Muscle of arm (tissue), 1 donor: ENCODE measurements at regions not wholly inside any gene's neighbourhood (a gene's known extent, or its start where the extent isn't known, plus 50 kb on each side); places are given as distances from the start of the nearest gene placed in this dataset.

Experiments used
- DNase-seq: peaks from one replicate; pipeline ENCODE4 v3.0.0-alpha.2; 2013

GRCh38 chr5:52674815-52675545 lies 112.7 kb upstream of the ITGA1 start:
- DNase-seq: no peak

- DNase-seq: no peak
These were observed 105.2 kb upstream of the ITGA1 start for GRCh38 chr5:52682492-52682891.

- no peak for DNase-seq
These were observed 103.7 kb upstream of the ITGA1 start for GRCh38 chr5:52684051-52684450.

GRCh38 chr5:52685566-52685965 lies 102.2 kb upstream of the ITGA1 start:
- DNase-seq: no peak

GRCh38 chr5:52685971-52686370 lies 101.7 kb upstream of the ITGA1 start:
- DNase-seq: no peak

- DNase-seq: no peak
These were observed 97.4 kb upstream of the ITGA1 start for GRCh38 chr5:52690236-52690768.

- DNase-seq: no peak
These were observed 95.7 kb upstream of the ITGA1 start for GRCh38 chr5:52692039-52692438.

- no peak for DNase-seq
These were observed 95.1 kb upstream of the ITGA1 start for GRCh38 chr5:52692606-52693005.

- no peak for DNase-seq
These were observed 94.4 kb upstream of the ITGA1 start for GRCh38 chr5:52693280-52693679.

- DNase-seq: no peak
These were observed 93.9 kb upstream of the ITGA1 start for GRCh38 chr5:52693836-52694235.

GRCh38 chr5:52694648-52695047 lies 93.1 kb upstream of the ITGA1 start:
- no peak for DNase-seq

- DNase-seq: no peak
These were observed 84.8 kb upstream of the ITGA1 start for GRCh38 chr5:52702877-52703276.

- no peak for DNase-seq
These were observed 84.4 kb upstream of the ITGA1 start for GRCh38 chr5:52703321-52703720.

- no peak for DNase-seq
These were observed 82.0 kb upstream of the ITGA1 start for GRCh38 chr5:52705720-52706119.

GRCh38 chr5:52706775-52707174 lies 80.9 kb upstream of the ITGA1 start:
- DNase-seq: no peak

GRCh38 chr5:52707616-52708015 lies 80.1 kb upstream of the ITGA1 start:
- DNase-seq: no peak

- no peak for DNase-seq
These were observed 79.3 kb upstream of the ITGA1 start for GRCh38 chr5:52708463-52708862.

- DNase-seq: no peak
These were observed 78.4 kb upstream of the ITGA1 start for GRCh38 chr5:52709167-52709925.

- DNase-seq: no peak
These were observed 77.3 kb upstream of the ITGA1 start for GRCh38 chr5:52710310-52710971.

GRCh38 chr5:52710972-52711596 lies 76.6 kb upstream of the ITGA1 start:
- DNase-seq: no peak

- DNase-seq: no peak
These were observed 75.4 kb upstream of the ITGA1 start for GRCh38 chr5:52712354-52712753.

- DNase-seq: no peak
These were observed 62.5 kb upstream of the ITGA1 start for GRCh38 chr5:52725065-52725746.
